Activated CD4-positive, alpha-beta T cell treated with anti-CD3 and anti-CD28 coated beads, Interleukin-2, amount 50 U/mL, for 1 hour (primary cell): ENCODE measurements at regions not wholly inside any gene's neighbourhood (a gene's known extent, or its start where the extent isn't known, plus 50 kb on each side); places are given as distances from the start of the nearest gene placed in this dataset.

ENCODE experiments used
- DNase-seq: peaks from one replicate; pipeline ENCODE4 v3.0.0-alpha.2; 2020

- DNase-seq: no peak
These were observed 715.0 kb upstream of the CELF2 start for GRCh38 chr10:10302689-10303088.

DNA sequence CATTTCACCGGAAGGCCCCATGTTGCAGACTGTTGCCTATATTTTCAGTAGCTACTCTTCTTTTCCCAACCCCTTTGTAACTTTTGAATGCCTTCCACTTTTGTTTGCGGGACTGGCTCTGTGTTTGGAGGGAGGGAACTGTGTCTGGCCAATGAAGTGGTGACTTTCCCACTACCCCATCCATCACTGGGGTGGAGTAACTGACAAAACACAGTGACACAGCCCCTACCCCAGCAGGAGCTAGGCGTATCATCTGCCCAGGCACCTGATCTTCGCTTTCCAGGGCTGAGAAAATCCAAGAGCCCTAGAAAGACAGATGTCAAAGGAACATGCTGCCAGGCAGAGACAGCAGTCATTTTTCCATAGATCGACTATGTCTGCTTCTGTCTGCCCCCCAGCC is 710.6 kb upstream of the CELF2 start:
- no peak for DNase-seq

DNA sequence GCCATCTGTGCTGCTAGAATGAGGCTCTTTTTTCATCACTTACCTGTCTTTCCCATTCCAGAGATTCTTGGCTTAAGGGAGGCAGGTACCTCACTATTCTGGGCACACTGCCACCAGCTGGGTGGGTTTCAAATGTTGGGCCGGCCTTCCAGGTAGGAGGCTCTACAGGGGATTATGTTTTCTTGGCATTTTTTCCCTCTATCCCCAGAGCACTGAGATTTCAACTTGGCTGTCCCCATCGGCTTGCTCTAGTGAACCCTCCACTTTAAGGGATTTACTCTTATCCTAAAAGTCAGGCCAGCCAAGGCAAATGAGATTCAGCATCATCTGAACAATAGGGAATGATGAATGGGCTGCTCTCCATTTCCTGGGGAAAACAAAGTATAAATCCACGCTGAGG is 710.1 kb upstream of the CELF2 start:
- no peak for DNase-seq

DNA sequence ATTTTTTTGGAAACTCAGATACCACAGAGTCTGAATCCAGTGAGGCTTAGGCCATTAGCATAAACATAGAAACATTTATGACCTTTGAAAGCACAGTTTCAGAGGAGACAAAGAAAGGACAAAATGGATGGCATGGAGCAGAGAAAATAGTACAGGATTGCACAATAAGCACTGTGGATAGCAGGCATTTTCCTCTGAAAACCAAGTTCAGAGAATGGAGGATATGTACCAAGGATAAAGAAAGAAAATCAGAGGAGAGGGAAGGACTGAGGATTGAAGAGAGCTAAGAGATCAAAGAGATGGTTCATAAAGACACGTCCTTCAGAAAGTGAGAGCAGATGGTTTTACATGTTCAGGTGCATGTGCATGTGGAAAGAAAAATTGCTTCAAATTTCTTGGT is 707.2 kb upstream of the CELF2 start:
- DNase-seq: no peak

DNA sequence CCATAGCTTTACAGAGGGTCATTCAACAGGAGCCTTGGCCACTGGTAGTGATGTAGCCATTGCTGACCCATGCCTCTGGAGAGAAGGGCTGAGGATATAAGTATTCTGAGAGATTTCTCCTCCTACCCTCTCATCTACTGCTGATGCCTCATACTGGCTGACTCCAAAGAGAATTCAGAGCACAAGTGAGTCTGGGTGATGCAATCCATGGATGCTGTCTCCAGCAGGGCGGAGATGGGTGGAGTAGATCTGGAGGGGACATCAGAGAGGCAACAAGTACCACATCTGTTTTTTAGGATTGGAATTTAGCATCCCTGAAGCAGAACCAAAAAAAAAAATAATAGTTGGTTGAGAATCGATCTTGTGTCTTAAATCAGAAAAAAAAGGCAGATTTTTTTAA is 705.7 kb upstream of the CELF2 start:
- no peak for DNase-seq

DNA sequence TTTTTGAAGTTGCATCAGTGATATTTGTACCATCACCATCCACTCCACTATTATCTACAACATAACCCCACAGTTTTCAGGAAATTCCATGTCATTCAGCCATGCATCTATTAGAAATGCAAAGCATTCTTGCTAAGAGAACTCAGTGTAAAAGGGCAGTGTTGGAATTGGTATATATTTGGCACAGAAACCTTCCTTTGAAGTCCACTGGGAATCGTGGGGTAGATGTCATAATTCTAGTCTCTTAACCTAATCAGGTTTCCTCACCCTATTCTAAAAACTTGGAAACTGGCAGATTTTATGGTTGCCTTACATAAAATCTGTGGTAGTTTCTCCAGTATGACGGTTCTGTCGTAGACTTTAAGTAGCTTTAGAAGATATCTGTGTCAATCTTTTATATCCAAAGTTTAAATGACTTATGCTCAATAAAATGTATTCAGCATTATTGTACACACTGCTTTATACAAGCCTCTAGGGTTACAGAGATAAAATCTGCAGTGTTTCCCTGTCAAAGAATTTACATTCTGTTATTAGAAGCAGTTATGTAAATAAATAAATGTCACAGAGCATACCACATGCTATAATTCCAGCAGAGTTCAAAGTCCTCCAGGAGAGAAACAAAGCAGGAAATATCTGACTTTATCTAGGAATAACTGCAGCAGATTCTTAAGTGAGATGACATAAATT is 704.4 kb upstream of the CELF2 start:
- DNase-seq: no peak

- no peak for DNase-seq
These were observed 703.0 kb upstream of the CELF2 start for GRCh38 chr10:10314626-10315025.

DNA sequence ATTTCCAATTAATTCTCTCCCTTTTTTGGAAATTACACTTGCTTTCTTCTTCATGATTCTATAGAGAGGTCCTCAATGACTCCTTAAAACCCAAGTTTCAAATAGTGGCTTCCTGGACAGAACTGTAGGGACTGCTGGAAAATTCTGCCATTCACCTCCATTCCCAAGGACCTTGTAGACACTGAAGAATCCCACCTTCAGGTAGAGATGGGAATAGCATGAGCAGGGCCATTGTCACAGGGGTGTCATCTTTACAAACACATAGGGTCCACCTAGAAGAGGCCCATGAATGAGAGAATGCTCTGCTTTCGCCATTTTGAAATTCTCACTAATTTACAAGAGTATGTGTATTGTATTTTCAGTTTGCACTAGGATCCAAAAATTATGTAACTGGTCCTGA is 701.7 kb upstream of the CELF2 start:
- no peak for DNase-seq

- DNase-seq: no peak
These were observed 700.5 kb upstream of the CELF2 start for GRCh38 chr10:10317151-10317550.

DNA sequence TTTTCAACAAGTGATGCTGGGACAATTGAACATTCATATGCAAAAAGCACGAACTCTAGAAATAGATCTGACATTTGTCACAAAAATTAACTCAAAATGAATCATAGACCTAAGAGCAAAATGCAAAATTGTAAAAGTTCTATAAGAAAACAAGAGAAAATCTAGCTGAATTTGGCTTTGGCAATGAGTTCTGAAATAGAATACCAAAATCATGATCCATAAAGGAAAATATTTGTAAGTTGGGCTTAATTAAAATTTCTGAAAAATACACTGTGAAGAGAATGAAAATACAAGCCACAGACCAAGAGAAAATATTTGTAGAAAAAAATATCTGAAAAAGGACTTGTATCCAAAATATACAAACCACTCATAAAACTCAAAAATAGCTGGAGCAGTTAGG is 698.8 kb upstream of the CELF2 start:
- DNase-seq: no peak

GRCh38 chr10:10320956-10321355 is 696.7 kb upstream of the CELF2 start:
- no peak for DNase-seq

DNA sequence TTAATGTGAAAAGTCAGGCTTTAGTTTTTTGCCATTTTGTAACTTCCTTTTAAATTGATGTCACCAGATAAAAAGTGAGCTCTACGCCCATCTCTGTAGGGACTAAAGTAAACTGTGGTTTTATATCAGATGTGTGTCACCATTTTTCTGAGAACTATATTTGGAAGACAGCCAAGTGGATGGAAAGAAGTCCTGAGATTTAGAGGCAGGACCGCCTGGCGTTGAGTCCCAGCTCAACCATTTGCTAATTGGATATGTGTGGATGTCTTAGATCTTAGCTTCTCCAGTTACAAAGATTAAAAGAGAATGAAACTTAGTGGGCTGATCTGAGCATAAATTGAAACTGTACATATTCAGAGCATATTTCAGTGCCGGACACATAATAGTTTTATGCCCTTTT is 691.6 kb upstream of the CELF2 start:
- DNase-seq: no peak

DNA sequence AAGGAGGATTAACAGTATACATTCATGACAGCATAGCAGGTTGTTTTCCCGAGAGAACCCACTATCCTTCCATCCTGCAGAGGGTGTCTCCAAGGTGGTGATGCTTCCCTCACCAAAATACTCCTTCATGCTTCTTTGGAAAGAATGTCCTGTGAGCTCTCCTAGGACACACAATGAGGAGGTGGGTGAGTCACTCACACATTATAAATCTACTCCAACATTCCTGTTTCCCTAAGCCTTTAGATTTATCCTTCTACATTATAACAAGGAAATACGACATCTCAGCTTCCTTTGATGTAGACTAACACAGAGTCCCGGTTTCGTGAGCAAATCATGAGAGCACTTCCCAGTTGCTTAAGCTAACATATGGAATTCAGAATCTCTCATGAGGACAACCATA is 689.7 kb upstream of the CELF2 start:
- no peak for DNase-seq

DNA sequence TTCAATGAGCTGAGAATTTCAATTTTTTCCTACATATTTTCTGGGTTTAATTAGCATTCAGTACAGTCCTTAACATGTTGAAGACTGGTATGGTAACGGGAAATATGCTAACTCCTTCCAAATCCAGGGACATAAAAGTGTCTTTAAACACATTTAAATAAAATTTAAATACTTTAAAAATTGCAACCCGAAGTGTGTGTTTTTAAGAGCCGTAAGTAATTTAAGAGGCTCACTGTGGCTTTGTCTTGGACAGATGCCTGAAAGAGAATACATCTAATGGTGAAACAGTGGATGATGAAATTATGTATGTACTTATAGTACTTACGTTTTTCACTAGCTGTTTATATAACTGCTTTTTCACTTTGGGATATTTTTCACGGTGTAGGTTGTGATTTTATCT is 687.3 kb upstream of the CELF2 start:
- DNase-seq: no peak

GRCh38 chr10:10332786-10333185 is 684.9 kb upstream of the CELF2 start:
- no peak for DNase-seq

GRCh38 chr10:10333622-10334021 is 684.0 kb upstream of the CELF2 start:
- DNase-seq: no peak

DNA sequence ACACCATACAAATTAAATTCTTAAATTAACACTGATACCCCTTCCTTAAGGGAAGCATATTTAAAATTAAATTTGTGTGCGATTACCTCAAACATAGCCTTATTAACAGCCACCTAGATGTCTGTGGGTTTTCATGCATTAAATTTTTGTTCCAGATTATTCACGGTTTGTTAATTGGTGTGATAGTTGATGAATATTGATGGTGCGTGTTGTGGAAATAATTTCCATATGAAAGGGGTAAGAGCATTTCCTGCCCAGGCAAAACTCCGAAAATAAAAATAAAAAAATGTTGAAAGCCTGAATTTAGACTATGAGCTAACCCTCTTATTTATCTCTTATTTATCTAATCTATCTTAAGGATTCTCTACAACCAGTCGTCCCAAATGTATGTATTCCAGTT is 679.3 kb upstream of the CELF2 start:
- DNase-seq: no peak

DNA sequence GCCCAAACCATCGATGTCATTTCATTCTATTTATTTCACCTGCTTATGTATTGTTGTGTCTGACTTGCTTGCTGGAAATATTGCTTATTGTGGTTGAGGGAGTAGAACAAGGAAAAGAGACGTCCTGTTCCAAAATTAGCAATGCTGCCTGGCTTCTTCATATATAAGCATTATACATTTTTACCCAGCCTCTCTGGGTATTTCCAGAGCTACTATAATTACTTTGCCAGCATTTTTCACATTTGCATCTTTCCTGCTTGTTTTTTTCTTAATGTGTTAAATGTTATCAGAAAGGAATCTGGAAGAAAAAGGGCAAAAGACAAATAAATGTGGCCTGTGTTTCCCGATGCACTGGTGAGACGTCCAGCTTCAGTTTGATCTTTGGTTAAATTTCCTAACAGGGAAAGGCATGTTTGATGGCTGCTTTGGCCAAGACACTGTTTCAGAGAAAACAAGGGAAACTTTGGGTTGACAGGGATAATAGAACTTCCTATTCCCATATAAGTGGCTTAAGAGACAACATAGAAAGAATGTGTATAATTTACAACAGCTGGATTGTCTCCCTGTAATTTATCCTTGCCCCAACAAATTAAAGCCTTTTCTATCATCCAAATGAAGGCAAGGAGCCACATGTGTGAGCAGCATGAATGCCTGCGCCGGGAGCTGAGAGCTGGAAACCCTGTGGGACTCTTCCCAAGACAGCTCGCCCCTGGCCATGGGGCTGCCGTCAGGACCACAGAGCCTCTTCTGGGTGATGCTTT is 671.1 kb upstream of the CELF2 start:
- no peak for DNase-seq

DNA sequence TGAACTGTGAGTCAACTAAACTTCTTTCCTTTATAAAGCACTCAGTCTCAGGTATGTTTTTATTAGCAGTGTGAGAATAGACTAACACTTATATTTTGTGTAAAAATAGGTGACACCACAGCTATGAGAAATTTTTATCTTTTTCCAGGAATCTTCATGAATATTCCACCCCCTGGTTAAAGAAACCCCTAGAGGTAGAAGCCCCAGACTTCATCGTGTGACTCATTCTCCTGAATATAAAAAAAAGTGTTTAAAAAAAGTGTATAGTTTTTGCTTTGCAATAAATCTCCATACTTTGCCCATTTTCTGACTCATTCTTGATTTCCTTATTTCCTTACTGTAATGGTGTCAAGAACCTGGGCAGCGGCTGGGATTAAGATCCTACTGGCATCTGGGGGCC is 667.6 kb upstream of the CELF2 start:
- no peak for DNase-seq

GRCh38 chr10:10351451-10351850 is 666.2 kb upstream of the CELF2 start:
- DNase-seq: no peak

DNA sequence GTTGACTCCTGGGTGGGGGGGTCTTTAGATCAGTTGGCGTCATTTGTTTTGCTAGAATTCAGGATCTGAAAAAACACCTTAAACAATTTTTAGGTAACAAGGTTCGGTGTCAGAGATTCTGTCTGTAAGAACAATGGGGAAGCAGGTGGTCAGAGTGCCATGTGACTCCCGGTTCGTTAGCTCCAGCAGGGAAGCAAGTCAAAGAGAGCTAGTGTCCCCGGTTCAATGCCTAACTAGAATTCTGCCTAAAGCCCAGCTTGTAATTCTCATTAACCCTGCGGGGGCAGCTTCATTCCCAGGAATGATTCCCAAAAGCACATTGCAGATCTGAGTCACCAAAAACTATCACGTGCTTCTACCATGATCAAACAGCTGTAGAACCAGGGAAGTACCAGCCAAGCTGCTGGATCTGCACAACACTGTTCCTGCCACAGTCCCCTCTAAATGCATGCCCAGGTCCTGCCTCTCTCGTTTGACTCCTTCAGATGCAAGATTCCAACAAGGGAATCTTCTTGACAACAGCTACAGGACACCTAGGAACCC is 664.3 kb upstream of the CELF2 start:
- DNase-seq: no peak

- no peak for DNase-seq
These were observed 658.4 kb upstream of the CELF2 start for GRCh38 chr10:10359263-10359662.

GRCh38 chr10:10361301-10361885 is 656.3 kb upstream of the CELF2 start:
- DNase-seq: no peak

- no peak for DNase-seq
These were observed 654.9 kb upstream of the CELF2 start for GRCh38 chr10:10362800-10363199.
